ENCODE measurements at regions not wholly inside any gene's neighbourhood (a gene's known extent, or its start where the extent isn't known, plus 50 kb on each side); places are given as distances from the start of the nearest gene placed in this dataset.
A peak's percentile ranks its signal among the peaks of the same experiment; 100 is the strongest.

- no peak overlapping the region for H3K9ac ChIP-seq (ENCODE audit: low read depth, low read length)
- no peaks in the 10 kb centered on the region for H3K4me1 ChIP-seq (ENCODE audit: control insufficient read depth, insufficient read depth, low read length)
- H3K36me3 ChIP-seq (ENCODE audit: control insufficient read depth, insufficient read depth, low read length), result no peaks in the 10 kb centered on the region
- no peak overlapping the region for H3K4me3 ChIP-seq (ENCODE audit: low read depth, low read length)
- no peaks in the 10 kb centered on the region for H3K9me3 ChIP-seq (ENCODE audit: control insufficient read depth, insufficient read depth, low read length)
- H3K27me3 ChIP-seq (ENCODE audit: control insufficient read depth, insufficient read depth, low read length), result no peaks in the 10 kb centered on the region
Observed at GRCh38 chr7:20993693-20994092, 207.0 kb upstream of the SP8 start.

GRCh38 chr7:20998309-20998708 lies 211.6 kb upstream of the SP8 start:
- Histone ChIP-seq H3K4me3 (ENCODE audit: low read depth, low read length) (no peak overlapping the region), H3K36me3 (ENCODE audit: control insufficient read depth, insufficient read depth, low read length) (no peaks in the 10 kb centered on the region), H3K4me1 (ENCODE audit: control insufficient read depth, insufficient read depth, low read length) (no peaks in the 10 kb centered on the region), H3K9me3 (ENCODE audit: control insufficient read depth, insufficient read depth, low read length) (no peaks in the 10 kb centered on the region), H3K27me3 (ENCODE audit: control insufficient read depth, insufficient read depth, low read length) (no peaks in the 10 kb centered on the region), H3K9ac (ENCODE audit: low read depth, low read length) (no peak overlapping the region)

GRCh38 chr7:21011153-21011552 lies 224.5 kb upstream of the SP8 start:
- Histone ChIP-seq H3K27me3 (ENCODE audit: control insufficient read depth, insufficient read depth, low read length) (no peaks in the 10 kb centered on the region), H3K4me3 (ENCODE audit: low read depth, low read length) (no peak overlapping the region), H3K9me3 (ENCODE audit: control insufficient read depth, insufficient read depth, low read length) (peaks cover 3% of the 10 kb centered on the region), H3K4me1 (ENCODE audit: control insufficient read depth, insufficient read depth, low read length) (peaks cover 2% of the 10 kb centered on the region), H3K36me3 (ENCODE audit: control insufficient read depth, insufficient read depth, low read length) (no peaks in the 10 kb centered on the region), H3K9ac (ENCODE audit: low read depth, low read length) (no peak overlapping the region)

- H3K9ac ChIP-seq (ENCODE audit: low read depth, low read length), result no peak overlapping the region
- no peaks in the 10 kb centered on the region for H3K27me3 ChIP-seq (ENCODE audit: control insufficient read depth, insufficient read depth, low read length)
- no peak overlapping the region for H3K4me3 ChIP-seq (ENCODE audit: low read depth, low read length)
- H3K9me3 ChIP-seq (ENCODE audit: control insufficient read depth, insufficient read depth, low read length), result peaks cover 3% of the 10 kb centered on the region
- H3K4me1 ChIP-seq (ENCODE audit: control insufficient read depth, insufficient read depth, low read length), result peaks cover 3% of the 10 kb centered on the region
- no peaks in the 10 kb centered on the region for H3K36me3 ChIP-seq (ENCODE audit: control insufficient read depth, insufficient read depth, low read length)
Observed at GRCh38 chr7:21013765-21014539, 227.3 kb upstream of the SP8 start.

DNA sequence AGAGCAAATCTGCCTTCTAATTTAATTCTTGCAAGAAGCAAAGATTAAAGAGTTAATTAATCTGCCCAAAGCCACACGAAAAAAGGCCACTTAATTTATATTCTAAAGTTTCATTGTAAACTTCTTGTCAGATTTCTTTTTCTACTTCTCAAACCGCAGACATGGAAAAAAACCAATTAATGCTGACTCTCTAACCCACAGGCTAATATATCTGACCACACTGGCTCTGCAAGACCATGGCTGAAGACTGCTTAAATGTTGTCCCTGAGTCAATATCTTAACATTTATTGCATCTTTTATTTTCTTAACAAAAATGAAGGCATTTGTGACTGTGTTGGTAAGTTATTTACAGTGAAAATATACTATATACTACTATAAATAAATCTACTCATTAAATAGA lies 234.0 kb upstream of the SP8 start:
- Histone ChIP-seq H3K4me1 (ENCODE audit: control insufficient read depth, insufficient read depth, low read length) (peaks cover 10% of the 10 kb centered on the region), H3K9ac (ENCODE audit: low read depth, low read length) (no peak overlapping the region), H3K4me3 (ENCODE audit: low read depth, low read length) (no peak overlapping the region), H3K9me3 (ENCODE audit: control insufficient read depth, insufficient read depth, low read length) (peaks cover 3% of the 10 kb centered on the region), H3K27me3 (ENCODE audit: control insufficient read depth, insufficient read depth, low read length) (no peaks in the 10 kb centered on the region), H3K36me3 (ENCODE audit: control insufficient read depth, insufficient read depth, low read length) (no peaks in the 10 kb centered on the region)

DNA sequence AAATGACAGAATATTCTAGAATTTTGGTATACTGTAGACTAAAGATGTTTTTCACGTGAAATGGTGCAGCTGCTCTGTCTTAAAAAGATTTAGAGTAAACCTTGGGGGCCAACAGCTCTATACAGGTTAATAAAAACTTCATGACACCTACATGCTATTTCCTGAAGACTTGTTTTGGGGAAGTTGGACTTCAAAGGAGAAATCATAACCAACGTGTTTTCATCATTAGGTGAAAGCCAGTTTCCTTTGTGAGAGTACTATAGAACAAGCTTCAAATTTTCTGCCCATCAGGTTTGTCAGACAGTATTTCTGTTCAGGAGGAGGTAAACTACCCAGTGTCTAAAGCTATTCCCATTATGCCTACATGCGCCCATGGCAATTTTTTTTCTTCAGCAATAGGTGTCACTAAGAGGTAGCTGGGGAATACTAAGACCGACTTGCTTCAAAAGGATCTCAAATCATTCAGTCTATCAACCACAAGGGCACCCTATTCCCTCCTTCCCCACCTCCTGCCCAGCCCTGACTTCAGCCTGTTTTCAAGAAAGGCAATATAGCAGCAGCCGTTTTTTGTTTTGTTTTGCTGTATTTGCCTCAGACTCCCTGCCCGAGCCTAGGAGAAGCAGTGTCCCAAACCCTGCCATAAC lies 237.3 kb upstream of the SP8 start:
- Histone ChIP-seq H3K9ac (ENCODE audit: low read depth, low read length) (no peak overlapping the region), H3K9me3 (ENCODE audit: control insufficient read depth, insufficient read depth, low read length) (no peaks in the 10 kb centered on the region), H3K27me3 (ENCODE audit: control insufficient read depth, insufficient read depth, low read length) (no peaks in the 10 kb centered on the region), H3K4me3 (ENCODE audit: low read depth, low read length) (no peak overlapping the region), H3K4me1 (ENCODE audit: control insufficient read depth, insufficient read depth, low read length) (peaks cover 21% of the 10 kb centered on the region), H3K36me3 (ENCODE audit: control insufficient read depth, insufficient read depth, low read length) (no peaks in the 10 kb centered on the region)

DNA sequence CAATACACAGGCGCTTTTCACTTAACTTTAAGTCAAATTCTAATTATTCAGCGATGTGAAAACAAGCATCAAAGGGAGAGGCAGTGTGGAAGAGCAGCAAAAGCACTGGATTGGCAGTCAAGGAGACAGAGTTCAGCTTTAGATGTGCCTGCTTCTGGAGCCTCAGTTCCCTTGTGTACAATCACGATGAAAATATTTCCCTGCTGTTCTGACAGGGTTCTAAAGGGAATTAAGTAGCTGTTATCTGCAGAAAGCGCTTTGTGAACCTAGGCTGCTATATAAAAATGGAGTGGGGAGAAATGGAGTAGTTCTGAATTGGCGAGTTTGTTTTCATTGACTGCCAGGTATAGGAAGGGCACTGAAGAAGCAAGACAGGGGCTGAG lies 237.8 kb upstream of the SP8 start:
- H3K4me3 ChIP-seq (ENCODE audit: low read depth, low read length), result no peak overlapping the region

GRCh38 chr7:21028186-21028585 lies 241.5 kb upstream of the SP8 start:
- Histone ChIP-seq H3K4me3 (ENCODE audit: low read depth, low read length) (no peak overlapping the region), H3K36me3 (ENCODE audit: control insufficient read depth, insufficient read depth, low read length) (no peaks in the 10 kb centered on the region), H3K9ac (ENCODE audit: low read depth, low read length) (no peak overlapping the region), H3K27me3 (ENCODE audit: control insufficient read depth, insufficient read depth, low read length) (no peaks in the 10 kb centered on the region), H3K4me1 (ENCODE audit: control insufficient read depth, insufficient read depth, low read length) (peaks cover 49% of the 10 kb centered on the region), H3K9me3 (ENCODE audit: control insufficient read depth, insufficient read depth, low read length) (no peaks in the 10 kb centered on the region)

More for the DNA sequence above, 237.8 kb upstream of the SP8 start:
- Histone ChIP-seq H3K4me1 (ENCODE audit: control insufficient read depth, insufficient read depth, low read length) (peaks cover 26% of the 10 kb centered on the region), H3K9ac (ENCODE audit: low read depth, low read length) (no peak overlapping the region), H3K36me3 (ENCODE audit: control insufficient read depth, insufficient read depth, low read length) (no peaks in the 10 kb centered on the region), H3K9me3 (ENCODE audit: control insufficient read depth, insufficient read depth, low read length) (no peaks in the 10 kb centered on the region), H3K27me3 (ENCODE audit: control insufficient read depth, insufficient read depth, low read length) (no peaks in the 10 kb centered on the region)

DNA sequence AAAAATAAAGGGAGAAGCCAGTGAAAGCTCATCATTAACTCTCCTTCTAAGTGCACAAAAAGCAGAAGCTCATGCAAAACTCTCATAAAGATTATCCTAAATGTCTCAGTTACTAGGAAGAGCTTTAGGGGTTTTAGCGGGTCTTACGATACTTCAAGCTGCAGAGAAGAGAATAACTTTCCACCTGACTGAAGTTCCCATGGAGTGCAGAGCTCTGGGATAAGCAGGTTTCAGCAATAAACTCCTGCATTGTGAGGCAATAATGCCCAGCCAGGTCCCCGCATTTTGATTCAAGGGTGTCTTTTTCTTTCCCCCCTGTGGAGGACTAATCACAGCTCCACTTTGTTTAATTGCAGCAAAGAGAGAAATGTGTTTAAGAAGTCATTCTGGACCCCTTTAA lies 241.9 kb upstream of the SP8 start:
- Histone ChIP-seq H3K36me3 (ENCODE audit: control insufficient read depth, insufficient read depth, low read length) (no peaks in the 10 kb centered on the region), H3K27me3 (ENCODE audit: control insufficient read depth, insufficient read depth, low read length) (no peaks in the 10 kb centered on the region), H3K4me3 (ENCODE audit: low read depth, low read length) (no peak overlapping the region), H3K9ac (ENCODE audit: low read depth, low read length) (no peak overlapping the region), H3K4me1 (ENCODE audit: control insufficient read depth, insufficient read depth, low read length) (peaks cover 49% of the 10 kb centered on the region), H3K9me3 (ENCODE audit: control insufficient read depth, insufficient read depth, low read length) (no peaks in the 10 kb centered on the region)

DNA sequence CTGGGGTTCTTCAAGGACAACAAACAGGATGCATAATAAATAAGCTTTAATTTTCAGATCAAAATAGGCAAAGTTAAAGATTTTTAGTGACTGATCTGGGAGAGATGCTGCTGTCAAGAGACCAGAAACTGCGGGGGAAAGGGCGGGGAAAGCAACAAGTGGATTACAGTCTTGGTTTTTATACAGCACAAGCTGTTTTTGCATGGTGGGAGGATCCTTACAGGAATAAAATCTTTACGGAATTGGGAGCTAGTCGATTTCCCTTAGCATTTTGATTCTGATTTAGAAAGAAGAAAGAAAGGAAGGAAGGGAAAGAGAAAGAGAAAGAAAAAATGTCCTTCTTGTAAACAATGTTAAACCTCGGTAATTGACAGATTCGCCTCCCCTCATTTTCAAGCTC lies 242.3 kb upstream of the SP8 start:
- H3K9me3 ChIP-seq (ENCODE audit: control insufficient read depth, insufficient read depth, low read length), result no peaks in the 10 kb centered on the region
- no peak overlapping the region for H3K4me3 ChIP-seq (ENCODE audit: low read depth, low read length)
- H3K4me1 ChIP-seq (ENCODE audit: control insufficient read depth, insufficient read depth, low read length), result peaks cover 49% of the 10 kb centered on the region
- H3K36me3 ChIP-seq (ENCODE audit: control insufficient read depth, insufficient read depth, low read length), result no peaks in the 10 kb centered on the region
- H3K27me3 ChIP-seq (ENCODE audit: control insufficient read depth, insufficient read depth, low read length), result no peaks in the 10 kb centered on the region
- H3K9ac ChIP-seq (ENCODE audit: low read depth, low read length), result no peak overlapping the region

- Histone ChIP-seq H3K9me3 (ENCODE audit: control insufficient read depth, insufficient read depth, low read length) (no peaks in the 10 kb centered on the region), H3K4me3 (ENCODE audit: low read depth, low read length) (peak overlapping the region; percentile 9), H3K36me3 (ENCODE audit: control insufficient read depth, insufficient read depth, low read length) (no peaks in the 10 kb centered on the region), H3K4me1 (ENCODE audit: control insufficient read depth, insufficient read depth, low read length) (peaks cover 42% of the 10 kb centered on the region), H3K27me3 (ENCODE audit: control insufficient read depth, insufficient read depth, low read length) (no peaks in the 10 kb centered on the region), H3K9ac (ENCODE audit: low read depth, low read length) (no peak overlapping the region)
Observed at GRCh38 chr7:21030237-21030871, 243.7 kb upstream of the SP8 start.

- H3K9me3 ChIP-seq (ENCODE audit: control insufficient read depth, insufficient read depth, low read length), result no peaks in the 10 kb centered on the region
- H3K27me3 ChIP-seq (ENCODE audit: control insufficient read depth, insufficient read depth, low read length), result no peaks in the 10 kb centered on the region
- H3K36me3 ChIP-seq (ENCODE audit: control insufficient read depth, insufficient read depth, low read length), result no peaks in the 10 kb centered on the region
- peaks cover 30% of the 10 kb centered on the region for H3K4me1 ChIP-seq (ENCODE audit: control insufficient read depth, insufficient read depth, low read length)
- no peak overlapping the region for H3K9ac ChIP-seq (ENCODE audit: low read depth, low read length)
- no peak overlapping the region for H3K4me3 ChIP-seq (ENCODE audit: low read depth, low read length)
Observed at GRCh38 chr7:21041252-21041651, 254.6 kb upstream of the SP8 start.
